ENCODE measurements at regions not wholly inside any gene's neighbourhood (a gene's known extent, or its start where the extent isn't known, plus 50 kb on each side); places are given as distances from the start of the nearest gene placed in this dataset.

DNA sequence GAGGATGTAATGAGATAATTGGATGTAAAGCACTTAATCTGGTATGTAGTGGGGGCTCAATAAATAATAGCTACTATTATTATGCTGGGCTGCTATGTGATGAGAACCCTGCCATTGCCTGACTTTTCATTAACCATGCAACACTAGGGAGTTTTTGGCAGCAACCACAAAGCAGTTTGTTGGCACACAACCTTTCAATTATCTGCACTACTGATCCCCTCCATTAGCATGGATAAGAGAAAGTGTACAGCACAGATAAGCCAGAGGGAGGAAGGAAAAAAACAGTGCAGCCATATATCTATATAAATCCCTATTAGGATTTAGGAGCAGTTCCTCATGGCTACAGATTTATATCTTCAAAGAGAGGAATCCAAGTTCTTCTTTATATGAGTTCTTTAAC lies 498.5 kb downstream of the NUF2 start:
- TF ChIP-seq, protein P1, sequence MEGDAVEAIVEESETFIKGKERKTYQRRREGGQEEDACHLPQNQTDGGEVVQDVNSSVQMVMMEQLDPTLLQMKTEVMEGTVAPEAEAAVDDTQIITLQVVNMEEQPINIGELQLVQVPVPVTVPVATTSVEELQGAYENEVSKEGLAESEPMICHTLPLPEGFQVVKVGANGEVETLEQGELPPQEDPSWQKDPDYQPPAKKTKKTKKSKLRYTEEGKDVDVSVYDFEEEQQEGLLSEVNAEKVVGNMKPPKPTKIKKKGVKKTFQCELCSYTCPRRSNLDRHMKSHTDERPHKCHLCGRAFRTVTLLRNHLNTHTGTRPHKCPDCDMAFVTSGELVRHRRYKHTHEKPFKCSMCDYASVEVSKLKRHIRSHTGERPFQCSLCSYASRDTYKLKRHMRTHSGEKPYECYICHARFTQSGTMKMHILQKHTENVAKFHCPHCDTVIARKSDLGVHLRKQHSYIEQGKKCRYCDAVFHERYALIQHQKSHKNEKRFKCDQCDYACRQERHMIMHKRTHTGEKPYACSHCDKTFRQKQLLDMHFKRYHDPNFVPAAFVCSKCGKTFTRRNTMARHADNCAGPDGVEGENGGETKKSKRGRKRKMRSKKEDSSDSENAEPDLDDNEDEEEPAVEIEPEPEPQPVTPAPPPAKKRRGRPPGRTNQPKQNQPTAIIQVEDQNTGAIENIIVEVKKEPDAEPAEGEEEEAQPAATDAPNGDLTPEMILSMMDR (IDR thresholded peaks at IDR 0.05): no peak
- no peak for TF ChIP-seq POLR2A (IDR thresholded peaks at IDR 0.05)
- no peak for TF ChIP-seq POLR2AphosphoS5 (IDR thresholded peaks at IDR 0.05)
